Neural cell (in vitro differentiated cells): ENCODE measurements at regions not wholly inside any gene's neighbourhood (a gene's known extent, or its start where the extent isn't known, plus 50 kb on each side); places are given as distances from the start of the nearest gene placed in this dataset.

ENCODE experiments used
- CTCF ChIP-seq: fragments of 450-650 bp; IDR thresholded peaks from 2 replicates; pipeline ENCODE4 v1.5.1; 2014; ENCODE audit warnings: antibody characterized with exemption, mild to moderate bottlenecking, moderate library complexity; ENCODE audit not compliant: poor library complexity, severe bottlenecking
- POLR2AphosphoS5 ChIP-seq: IDR thresholded peaks from 2 replicates; pipeline ENCODE4 v1.6.1; 2012
- SMC3 ChIP-seq: fragments of 450-650 bp; conservative IDR thresholded peaks from 2 replicates; pipeline ENCODE4 v1.6.1; 2014; ENCODE audit warnings: antibody characterized with exemption, mild to moderate bottlenecking, moderate library complexity; ENCODE audit not compliant: poor library complexity

- TF ChIP-seq POLR2AphosphoS5 = no peak
- TF ChIP-seq SMC3 = no peak
- no peak for TF ChIP-seq CTCF
Observed at GRCh38 chr6:84867521-84867920, 103.1 kb upstream of the TBX18 start.
